NCI-H2171 (cell line): ENCODE measurements at regions not wholly inside any gene's neighbourhood (a gene's known extent, or its start where the extent isn't known, plus 50 kb on each side); places are given as distances from the start of the nearest gene placed in this dataset.

Experiments used
- DNase-seq: peaks from one replicate; lab custom pipeline; 2025; lab: John Stamatoyannopoulos, UW

DNA sequence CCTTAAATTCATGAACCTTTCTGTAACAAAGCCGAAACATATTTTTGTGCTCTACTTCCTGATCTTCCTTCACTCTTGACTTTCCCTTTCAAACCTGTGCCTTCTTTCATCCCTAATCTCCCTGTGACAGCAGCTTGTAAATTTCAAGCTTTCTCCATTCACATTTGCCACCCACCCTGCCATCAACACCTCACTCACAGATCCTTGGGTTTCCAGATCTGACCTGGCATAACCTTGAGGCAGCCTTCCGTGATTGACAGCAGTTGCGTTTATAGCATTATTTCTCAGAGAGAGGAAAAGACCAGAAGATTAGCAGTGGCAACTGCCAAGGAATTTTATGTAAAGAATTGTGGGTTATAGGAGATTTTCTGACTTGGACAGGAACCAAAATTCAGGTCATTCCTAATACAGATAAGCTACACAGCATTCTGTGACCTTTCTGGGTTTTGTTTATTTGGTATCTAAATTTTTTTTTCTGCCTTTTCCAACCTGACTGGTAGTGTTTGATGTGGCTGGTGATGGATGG lies 260.0 kb downstream of the NR2F1-AS1 start:
- DNase-seq, result no peak

DNA sequence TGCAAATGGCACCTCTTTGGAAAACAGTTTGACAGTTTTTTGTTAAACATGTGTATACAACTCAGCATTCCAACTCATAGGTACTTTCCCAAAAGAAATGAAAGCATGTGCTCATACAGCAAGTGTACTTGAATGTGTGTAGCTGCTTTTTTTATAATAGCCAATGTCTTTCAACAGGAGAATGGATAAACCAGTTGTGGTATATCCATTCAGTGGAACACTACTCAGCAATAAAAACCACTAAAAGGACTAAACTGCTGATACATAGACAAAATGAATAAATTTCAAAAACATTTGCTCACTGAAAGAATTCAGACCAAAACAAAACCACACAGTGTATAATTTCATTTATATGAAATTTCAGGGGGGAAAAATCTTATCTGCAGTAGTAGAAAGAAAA lies 267.3 kb downstream of the NR2F1-AS1 start:
- no peak for DNase-seq

- DNase-seq, result no peak
These were observed 269.1 kb downstream of the NR2F1-AS1 start for GRCh38 chr5:93311881-93312280.

DNA sequence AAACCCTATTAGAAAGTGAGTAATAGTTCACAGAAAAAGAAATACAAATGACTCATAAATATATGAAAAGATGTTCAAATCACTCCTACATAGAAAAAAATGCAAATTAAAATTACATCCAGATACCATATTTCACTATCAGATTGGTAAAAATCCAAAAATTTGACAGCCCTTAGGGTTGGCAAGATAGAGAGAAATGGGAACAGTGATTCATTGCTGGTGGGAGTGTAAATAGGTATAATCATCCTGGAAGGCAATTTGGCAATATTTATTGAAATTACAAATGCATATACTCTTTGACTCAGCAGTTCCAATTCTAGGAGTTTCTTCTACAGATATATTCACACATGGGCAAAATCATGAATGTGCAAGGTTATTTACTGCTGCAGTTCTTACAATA lies 273.5 kb downstream of the NR2F1-AS1 start:
- DNase-seq, result no peak

DNA sequence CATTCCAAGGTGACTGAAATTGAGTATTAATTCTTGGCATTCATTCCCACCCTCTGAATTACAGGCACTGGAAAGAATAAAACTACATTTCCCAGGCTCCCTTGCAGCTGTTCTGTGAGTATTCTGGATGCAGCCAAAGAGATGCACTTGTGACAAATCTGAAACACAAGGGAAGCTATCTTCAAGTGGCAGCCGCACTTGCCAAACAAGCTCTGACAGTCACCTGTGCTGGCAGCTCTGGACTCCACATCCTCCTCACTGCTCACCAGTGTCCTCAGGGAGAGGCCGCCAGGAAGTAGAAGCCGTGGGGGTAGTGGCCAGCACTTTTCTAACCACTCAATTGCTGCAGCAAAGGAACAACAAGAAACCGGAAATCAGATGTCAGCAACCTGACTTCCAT lies 275.0 kb downstream of the NR2F1-AS1 start:
- no peak for DNase-seq

- DNase-seq, result no peak
These were observed 276.4 kb downstream of the NR2F1-AS1 start for GRCh38 chr5:93304456-93305250.

DNA sequence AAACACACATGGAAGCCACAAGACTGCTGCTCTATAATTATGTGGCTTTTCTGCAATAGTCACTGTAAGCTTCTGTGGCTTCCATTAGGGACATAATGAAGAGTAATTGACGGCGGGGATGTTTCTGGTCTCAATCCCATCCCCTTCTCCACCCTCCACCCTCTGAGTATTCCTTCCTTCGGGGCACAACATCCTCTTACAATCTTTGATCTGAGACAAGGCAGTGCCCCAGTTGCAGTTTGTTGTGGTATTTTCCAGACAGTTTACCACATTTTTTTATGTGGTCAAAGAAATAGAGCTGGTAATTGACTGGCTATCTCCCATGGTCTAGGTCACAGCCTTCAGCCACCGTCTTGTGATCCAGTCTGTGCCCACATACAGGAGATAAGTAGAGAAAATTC lies 277.7 kb downstream of the NR2F1-AS1 start:
- no peak for DNase-seq

DNA sequence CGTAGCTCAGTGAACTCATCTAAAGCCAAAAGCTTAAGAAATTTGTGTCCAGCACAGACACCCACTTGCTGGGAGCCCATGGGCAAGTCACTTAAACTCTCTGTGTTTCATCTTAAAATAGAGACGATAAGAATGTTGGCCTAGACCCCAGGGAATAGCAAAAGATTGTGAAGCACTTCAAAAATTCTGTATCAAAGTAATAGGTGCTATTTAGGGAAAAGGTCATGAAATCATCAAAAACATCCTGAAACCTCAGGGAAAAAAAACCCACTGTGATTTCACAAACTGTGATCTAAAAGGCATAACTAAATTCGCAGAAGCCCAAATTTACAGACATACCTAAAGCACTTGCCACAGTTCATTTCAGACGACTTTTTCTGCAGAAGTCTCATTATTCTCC lies 278.3 kb downstream of the NR2F1-AS1 start:
- DNase-seq, result no peak

DNA sequence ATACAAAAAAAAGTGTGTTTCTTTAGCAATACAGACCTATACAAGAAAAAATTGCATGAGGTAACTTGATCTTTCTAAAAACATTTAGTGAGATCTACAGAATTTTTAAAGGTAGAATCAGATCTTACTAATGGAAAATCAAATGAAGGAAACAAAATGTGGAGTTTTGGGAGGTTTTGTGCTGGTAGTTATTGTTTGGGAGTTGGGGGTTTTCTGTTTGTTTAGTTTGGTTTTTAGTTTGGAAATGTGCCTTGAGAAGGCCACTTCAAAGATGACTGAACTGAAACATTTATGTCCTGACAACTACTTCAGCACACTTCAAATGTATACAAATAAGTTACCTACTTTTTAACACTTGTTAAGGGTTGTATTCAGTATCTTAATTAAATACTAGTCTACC lies 280.1 kb downstream of the NR2F1-AS1 start:
- DNase-seq, result no peak

DNA sequence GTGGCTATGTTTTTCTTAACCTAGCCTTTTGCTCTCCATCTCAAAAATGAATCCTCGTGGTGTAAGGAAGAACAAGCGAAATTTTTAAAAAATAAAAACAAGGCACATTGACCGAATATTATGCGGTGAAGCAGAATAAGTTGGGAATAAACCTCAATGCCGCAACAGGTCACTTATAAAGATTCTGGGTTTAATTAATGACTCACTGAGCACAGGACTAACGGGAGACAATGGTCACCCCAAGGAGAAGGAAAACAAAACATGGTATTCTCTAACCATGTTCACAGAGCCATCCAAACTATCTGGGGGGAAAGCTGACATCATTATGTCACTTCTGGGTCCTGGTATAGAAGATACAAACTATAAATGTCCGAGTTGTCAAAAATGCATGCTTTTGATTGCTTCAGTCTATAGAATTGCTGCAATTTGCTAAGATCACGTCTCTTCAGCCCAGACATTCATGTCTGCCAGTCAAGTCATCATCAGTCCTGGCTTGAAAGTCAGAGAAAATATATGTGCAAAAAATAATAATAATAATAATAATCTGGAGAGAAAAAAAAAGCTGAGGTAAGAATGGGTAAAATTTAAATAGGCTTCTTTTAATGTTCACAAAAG lies 280.6 kb downstream of the NR2F1-AS1 start:
- no peak for DNase-seq

GRCh38 chr5:93299681-93300308 lies 281.2 kb downstream of the NR2F1-AS1 start:
- DNase-seq, result no peak

DNA sequence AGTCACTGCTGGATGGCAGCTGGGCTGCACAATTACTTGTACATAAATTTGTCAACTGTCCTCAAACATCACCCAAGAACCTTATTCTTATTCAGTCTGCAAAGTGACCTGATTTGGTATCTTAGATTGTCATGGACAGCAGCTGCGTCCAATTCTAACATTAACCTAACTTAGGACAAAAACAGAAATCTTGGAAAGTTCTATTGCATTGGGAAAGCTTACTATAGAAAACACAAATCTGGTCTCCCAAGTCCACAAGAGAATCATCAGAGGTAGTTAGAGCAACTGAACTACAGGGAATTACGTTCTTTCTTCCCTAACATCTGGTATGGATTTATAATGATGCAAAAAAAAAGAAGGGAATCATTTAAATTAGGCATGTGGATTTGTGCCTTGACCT lies 283.9 kb downstream of the NR2F1-AS1 start:
- no peak for DNase-seq

GRCh38 chr5:93296338-93296737 lies 284.7 kb downstream of the NR2F1-AS1 start:
- no peak for DNase-seq

DNA sequence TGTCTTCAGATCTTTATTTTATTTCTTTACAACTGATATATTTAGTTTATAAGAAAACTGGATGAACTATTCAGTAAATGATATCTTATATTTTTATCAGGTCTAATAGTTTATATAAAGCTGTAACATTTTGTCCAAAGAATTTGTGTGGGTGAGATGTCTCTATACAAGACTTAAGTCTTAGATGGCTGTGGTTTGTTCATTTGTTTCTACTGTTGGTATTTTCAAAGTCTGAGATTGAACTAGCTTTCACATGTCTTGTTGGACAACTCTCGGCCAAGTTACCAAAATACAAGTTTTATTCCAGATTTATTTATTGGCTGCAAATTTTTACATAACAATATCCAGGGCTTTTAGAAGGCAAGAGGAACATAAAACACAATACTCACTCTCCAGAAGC lies 286.0 kb downstream of the NR2F1-AS1 start:
- DNase-seq, result no peak

DNA sequence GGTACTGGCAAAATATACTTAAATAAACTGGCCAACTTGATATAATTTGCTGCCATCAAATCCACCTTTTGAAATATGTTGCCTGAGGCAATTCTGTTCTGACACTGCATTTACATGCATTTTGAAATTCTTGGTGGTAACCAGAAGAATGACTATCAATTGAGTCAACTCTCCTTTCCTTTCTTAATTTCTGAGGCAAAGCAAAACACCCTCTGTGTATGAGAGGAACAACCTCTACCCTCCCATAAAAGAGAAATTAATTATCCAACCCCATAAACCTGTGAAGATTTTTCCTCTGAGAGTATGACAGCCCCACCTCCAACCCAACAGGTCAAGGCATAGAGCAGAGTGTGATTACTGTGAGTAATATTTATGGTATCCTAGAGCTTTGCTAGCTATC lies 286.8 kb downstream of the NR2F1-AS1 start:
- no peak for DNase-seq

GRCh38 chr5:93289942-93290341 lies 291.1 kb downstream of the NR2F1-AS1 start:
- no peak for DNase-seq

GRCh38 chr5:93285461-93285860 lies 295.6 kb downstream of the NR2F1-AS1 start:
- DNase-seq, result no peak

DNA sequence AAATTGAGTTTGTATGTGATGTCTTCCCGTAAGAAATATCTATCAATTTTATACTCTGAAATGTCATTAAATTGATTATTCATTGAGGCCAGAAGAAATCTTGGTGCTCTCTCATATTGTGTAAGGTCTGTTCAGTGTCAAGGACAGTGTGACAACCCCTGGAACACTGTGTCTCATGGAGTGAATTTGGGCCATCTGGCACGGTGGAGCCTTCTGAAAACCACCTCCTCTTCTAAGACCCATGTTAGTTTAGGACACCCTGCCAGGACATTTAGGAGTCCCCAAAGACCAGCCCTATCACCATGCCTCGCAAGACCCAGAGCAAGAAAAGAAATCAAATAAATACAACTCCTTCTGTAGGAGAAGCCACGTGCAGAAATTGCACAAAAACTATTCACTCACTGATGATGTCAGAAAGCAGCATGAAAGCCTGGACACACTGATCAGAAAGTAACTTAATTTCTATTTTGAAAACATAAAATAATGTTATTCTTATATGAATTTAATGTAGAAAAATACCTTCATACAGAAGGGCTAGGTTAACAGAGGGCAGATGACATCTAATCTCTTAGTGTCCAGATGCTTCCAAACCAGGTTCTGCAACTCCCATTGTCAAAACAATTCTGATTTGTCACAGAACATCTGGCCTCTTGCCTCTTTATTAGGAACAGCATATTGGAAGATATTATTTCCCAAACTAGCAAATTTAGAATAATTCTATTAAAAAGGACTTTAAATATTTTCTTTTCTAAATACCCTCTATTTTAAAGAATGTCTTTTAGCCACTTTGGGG lies 298.8 kb downstream of the NR2F1-AS1 start:
- DNase-seq, result peak; percentile 37

DNA sequence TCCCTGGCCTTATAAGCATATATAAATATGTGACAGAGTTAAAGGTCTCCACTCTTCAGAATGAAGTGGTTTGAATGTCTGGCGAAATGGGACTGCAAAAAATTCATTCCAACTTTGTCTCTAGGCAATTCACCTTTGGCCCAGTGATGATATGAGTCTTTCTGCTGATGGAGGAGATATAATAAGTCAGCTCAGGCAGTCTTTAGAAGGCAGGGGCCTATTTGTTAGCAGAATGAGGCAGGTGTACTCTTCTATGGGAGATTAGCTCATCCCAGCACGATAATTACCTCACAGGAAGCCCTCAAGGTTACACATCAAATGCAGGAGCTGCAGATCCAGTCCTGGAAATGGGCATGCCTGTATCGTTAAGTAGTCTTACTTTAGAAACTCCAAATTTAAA lies 300.5 kb downstream of the NR2F1-AS1 start:
- no peak for DNase-seq

- DNase-seq, result no peak
These were observed 301.6 kb downstream of the NR2F1-AS1 start for GRCh38 chr5:93279296-93279963.

DNA sequence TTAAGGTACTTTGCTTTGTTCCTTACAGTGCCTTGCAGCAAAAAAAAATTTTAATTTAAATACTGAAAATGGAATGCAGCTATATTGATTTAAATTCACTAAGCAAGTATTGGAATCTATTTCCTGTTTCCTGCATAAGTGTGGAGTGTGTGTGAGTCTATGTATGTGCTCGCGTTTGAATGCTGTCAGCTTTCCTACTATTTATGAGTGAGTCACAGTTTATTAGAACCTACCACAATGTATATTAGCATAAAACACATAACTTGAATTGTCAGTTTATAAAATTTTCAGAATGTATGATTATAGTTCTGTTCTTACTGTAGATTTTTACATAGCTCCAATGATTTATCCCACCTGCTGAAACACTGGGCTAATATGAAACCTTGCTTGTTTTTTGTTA lies 302.1 kb downstream of the NR2F1-AS1 start:
- no peak for DNase-seq

DNA sequence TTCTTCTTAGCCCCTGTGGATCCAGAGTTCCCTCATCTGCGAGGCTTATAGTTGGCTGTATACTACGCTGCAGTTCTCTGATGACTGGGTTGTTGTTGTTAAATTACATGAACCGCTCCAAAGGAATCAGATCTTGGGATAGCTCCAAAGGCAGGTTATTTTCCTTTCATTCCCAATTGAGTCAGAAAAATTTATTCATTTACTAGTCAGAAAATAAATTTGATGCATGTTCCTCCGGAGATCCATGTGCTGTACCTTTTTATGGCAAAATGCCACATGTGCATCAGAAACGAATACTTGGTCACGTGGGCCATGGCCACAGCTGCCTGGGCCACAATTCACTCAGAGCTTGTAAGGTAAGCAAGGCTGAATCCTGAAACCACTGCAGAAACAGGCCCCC lies 304.0 kb downstream of the NR2F1-AS1 start:
- no peak for DNase-seq
